ENCODE measurements at regions not wholly inside any gene's neighbourhood (a gene's known extent, or its start where the extent isn't known, plus 50 kb on each side); places are given as distances from the start of the nearest gene placed in this dataset.
"Not testable (repeated sequence)": the region's sequence is repeated elsewhere in the genome, so short reads cannot be mapped to it uniquely, and the experiment has no call there.

DNA sequence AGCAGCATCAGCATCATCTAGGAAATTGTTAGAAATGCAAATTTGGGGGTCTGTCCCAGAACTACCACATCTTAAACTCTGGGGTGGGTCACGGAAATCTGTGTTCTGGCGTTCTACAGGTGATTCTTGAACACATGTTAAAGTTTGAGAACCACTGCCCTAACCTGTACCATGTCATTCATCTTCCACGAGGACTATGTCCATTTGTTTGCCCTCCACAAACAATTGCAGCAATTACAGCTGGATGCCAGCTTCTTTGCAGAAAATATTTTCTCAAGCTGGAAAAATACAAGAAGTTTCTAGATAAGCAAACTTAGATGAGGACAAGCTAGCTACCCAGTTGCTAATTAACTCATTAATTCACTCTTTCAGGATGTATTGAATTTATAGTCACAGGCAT is 54.1 kb downstream of the MAFB start:
- H3K4me3 ChIP-seq (ENCODE audit: low read depth, low read length) = no peak overlapping the region

DNA sequence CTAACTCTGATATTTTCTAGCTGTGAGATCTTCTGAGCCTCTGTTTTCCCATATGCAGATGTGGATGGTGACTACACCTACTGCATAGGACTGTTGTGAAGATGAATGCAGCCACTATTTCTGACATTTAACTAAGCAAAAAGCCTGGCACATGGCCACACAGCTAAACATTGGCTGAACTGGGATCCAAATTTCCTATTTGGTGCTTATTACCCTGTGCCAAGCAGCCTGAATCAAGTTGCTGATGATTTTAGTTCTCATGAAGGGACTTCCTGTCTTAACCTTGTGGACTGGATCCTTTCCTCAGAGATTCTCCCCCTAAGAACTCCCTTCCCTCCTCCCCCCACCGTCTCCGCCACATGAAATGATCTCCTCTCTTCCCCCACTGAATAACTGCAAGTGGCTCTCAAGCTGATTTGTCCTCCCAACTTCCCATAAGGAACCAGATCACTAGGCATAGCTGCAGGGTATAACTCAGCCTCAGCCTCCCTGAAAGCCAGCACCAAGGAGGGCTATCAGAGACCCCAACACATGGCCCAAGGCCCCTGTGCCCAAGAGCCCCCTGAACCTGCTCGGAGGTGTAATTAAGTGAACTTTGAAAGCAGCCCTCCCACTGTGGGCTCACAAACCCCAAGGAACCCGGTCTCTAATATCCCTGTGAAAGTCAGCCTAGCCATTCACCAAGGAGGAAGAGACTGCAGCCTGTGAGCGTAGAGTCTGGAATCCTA is 55.7 kb downstream of the MAFB start:
- no peak overlapping the region for H3K4me3 ChIP-seq (ENCODE audit: low read depth, low read length)

DNA sequence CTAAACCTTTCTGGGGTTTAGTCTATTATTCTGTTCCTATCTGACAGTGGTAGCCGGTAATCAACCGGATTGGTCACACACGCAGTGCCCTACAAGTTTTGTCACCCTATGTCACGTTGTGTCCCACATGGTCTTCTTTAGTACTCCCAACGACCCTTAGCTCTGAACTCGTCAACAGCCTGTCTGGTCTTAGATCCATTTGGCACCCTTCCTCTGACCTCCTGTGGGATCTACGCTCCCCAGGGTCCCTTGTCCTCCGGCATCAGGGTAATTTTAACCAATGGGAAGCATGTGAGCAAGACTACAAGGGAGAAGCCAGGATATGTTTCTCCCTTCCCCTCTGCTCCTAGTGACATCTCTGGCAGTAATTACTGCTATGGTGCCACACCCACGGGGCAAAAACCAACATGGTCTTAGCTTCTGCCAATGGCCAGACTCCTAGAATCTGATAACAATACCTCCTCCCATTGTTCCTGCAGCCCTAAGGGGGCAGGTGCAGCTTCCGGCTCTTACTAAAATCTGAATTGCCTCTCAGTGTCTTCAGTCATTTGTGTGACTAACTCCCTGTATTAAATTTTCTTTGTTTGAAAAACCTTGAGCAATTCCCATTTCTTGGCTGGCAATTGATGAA is 56.6 kb downstream of the MAFB start:
- H3K4me3 ChIP-seq (ENCODE audit: low read depth, low read length) = no peak overlapping the region

DNA sequence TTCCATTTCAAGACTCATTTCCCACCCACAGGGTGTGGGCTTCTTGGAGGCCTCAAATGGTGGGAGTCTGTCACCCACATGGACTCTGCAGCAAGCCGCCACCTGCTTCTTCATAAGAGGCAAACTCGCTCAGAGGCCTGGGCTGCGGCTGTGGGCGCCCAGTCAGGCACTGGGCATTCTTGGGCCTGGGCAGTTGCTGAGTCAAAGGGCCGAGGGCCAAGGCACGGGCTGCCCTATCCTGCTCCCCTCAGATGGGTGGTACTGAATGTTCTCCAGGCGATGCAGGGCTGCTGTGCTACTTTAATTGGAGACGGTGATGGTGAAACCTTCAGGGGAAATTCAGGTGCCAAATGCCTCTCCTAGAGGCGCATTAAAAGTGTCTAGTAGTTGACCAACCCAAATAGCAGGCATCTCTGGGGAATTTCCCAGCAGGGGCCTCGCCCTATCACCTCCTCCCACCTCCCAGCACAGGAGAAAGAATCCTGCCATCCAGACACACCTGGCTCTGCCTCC is 57.9 kb downstream of the MAFB start:
- no peak overlapping the region for H3K4me3 ChIP-seq (ENCODE audit: low read depth, low read length)

DNA sequence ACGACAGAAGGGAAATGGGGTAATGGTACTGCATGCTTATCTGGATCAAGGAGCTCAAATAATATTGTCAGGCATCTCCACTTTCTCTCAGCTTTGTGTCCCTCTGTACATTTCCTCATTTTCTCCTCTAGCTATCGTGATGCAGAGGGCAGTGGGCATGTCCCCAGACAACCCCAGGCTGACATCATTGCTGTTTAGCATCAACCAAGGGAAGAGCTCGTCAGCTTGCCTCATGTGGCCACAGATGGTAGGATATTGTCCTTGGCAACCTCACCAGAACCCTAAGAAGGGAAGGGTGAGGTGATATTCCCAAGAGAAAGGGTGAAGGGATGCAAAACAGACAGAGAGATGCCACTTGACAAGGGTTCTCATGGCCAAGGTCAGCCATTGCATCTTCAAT is 58.3 kb downstream of the MAFB start:
- no peak overlapping the region for H3K4me3 ChIP-seq (ENCODE audit: low read depth, low read length)

DNA sequence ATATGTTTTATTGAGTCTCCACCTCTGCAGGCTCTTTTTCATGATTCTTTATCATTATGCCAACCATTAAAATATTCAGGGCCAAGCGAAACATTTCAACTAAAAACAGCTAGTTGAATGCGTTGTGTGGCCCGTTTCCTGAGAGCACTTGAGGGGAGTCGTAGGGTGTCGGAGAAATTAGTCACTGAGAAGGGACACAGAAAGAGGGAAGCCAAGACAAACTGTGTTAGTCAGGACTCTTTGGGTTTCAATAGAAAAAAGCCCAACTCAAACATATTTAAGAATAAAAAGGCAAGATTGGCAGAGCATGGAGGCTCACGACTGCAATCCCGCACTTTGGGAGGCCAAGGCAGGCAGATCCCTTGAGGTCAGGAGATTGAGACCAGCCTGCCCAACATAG is 58.9 kb downstream of the MAFB start:
- no peak overlapping the region for H3K4me3 ChIP-seq (ENCODE audit: low read depth, low read length)

DNA sequence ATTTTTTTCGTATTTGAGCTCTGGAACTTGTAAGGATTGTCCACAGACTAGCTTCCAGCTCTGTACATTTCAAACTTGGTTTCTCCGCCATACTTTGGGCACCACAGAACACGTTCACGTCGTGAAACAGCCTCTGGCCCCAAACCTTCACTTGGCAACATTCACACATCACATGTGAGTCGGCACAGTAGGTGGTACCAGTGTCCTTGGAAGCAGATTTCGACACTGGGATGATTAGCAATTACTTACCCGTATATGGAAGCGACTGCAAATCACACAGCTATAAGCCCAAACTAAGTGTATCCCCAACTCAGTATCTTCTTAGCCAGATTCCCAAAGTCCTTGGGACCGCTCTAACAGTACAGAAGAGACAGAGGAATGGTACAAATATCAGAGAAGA is 60.2 kb downstream of the MAFB start:
- no peak overlapping the region for H3K4me3 ChIP-seq (ENCODE audit: low read depth, low read length)

DNA sequence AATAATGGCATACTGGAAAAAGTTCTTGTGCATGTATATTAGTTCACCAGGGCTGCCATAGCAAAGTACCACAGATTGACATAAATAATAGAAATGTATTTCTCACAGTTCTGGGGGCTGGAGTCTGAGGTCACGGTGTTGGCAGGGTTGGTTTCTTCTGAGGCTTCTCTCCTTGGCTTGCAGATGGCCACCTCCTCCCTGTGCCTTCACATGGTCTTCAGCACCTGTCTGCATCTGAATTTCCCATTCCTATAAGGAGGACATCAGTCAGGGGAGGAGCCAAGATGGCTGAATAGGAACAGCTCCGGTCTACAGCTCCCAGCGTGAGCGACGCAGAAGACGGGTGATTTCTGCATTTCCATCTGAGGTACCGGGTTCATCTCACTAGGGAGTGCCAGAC is 70.0 kb downstream of the MAFB start:
- H3K4me3 ChIP-seq (ENCODE audit: low read depth, low read length) = not testable (repeated sequence)

DNA sequence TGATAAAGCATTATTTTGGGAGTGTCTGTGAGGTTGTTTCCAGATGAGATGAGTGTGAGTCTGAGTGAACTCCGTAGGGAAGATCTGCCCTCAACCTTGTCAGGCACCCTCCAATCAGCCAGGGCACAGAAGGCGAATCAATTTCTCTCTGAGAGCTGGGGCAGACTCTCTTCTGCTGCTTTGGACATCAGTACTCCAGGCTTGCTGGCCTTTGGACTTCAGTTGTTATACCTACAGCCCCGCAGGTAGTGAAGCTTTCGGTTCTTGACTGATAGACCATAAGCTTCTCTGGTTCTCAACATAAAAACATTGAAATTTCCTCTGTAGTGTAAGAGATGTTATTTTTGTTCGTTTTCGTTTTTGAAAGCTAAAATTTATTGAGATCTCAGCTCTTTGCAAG is 71.4 kb downstream of the MAFB start:
- H3K4me3 ChIP-seq (ENCODE audit: low read depth, low read length) = no peak overlapping the region

DNA sequence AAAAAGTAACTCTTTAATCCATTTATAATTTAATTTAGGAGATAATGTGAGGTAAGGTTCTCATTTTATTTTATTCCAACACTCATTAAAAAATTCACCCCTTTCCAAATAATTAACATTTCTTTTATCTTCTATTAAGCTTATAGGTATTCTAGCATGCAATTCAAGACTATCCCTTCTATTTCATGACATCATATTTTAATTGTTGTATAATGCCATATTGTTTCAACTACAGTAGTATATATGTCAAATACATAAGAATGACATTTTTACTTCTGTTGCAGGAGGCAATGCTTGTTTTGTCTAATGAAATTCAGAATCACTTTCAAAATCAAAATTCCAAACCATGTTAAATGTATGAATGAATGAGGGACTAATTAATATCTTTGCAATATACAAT is 76.2 kb downstream of the MAFB start:
- H3K4me3 ChIP-seq (ENCODE audit: low read depth, low read length) = no peak overlapping the region

DNA sequence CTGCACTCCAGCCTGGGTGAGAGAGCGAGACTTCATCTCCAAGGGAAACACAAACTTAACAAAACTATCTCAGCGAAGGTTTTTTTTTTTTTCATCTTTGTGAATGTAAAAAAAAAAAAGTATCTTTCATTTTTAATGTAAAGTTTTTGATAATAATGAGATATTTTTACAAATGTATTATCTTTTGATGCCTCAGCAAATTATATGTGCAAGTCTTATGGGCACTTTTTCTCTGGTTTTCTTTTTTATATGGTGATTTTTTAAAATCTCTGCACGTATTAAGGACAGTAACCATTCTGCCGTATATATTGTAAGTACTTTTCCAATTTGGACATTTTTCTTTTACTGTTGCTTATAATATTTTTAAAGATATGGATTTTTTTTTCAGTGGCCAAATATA is 76.8 kb downstream of the MAFB start:
- no peak overlapping the region for H3K4me3 ChIP-seq (ENCODE audit: low read depth, low read length)

DNA sequence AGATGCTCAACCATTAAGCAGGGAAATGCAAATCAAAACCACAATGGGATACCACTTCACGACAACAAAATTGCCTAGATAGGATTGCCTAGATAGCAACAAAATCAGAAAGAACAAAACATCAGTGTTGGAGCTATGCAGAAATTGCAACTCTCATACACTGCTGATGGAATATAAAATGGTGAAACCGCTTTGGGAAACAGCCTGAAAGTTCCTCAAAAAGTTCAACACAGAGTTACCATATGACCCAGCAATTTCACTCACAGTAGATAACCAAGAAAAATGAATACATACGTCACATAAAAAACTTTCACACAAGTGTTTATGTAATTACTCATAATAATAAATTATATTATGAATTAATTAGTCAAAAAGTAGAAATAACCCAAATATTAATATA is 78.3 kb downstream of the MAFB start:
- no peak overlapping the region for H3K4me3 ChIP-seq (ENCODE audit: low read depth, low read length)

DNA sequence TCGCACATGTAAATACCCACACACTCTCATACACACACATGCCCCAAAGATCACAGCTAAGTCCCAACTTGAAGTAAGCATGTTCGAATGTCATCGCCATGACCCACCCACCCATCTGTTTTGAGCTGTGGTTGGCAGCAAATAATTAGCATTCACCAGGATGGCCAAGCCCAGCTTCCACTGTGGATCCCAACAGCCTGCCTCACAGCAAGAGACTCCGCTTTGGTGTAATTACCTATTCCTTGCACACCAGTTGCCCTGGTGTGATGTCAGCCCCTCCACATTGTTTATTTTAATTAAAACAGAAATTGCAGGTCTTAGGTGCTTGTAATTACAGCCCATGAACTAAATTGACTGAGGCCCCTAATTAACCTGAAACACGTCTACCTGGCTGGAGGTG is 81.1 kb downstream of the MAFB start:
- H3K4me3 ChIP-seq (ENCODE audit: low read depth, low read length) = no peak overlapping the region

DNA sequence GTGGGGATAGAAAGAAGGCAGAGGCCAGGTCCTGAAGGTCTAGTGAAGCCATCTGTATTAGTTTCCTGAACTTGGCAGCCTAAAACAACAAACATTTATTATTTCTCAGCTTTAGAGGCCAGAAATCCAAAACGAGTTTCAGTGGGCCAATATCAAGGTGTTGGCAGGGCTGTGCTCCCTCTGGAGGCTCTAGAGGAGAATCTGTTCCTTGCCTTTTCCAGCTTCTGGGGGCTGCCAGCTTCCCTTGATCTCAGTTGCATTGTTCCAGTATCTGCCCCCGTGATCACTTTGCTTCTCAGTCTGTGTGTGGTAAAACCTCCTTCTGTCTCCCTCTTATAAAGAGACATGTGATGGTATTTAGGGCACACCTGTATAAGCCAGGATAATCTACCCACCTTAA is 82.4 kb downstream of the MAFB start:
- H3K4me3 ChIP-seq (ENCODE audit: low read depth, low read length) = no peak overlapping the region

DNA sequence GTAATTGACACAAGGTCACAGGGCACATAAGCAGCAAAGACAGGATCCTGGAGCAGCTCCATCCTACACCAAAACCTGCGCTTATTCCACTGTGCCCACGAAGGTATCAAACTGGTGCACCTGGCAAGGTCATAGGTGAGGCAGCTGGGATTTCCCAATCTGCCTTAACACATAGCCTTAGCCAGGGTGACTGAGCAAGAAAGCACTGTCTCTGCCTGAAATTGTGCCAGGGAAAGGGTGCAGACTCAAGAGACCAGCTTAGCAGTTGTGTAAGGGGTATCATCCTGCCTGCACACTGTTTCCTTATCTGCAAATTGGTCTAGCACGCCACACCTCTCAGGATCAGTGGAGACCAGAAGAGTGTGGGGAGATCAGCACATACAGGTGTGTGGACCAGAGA is 82.8 kb downstream of the MAFB start:
- no peak overlapping the region for H3K4me3 ChIP-seq (ENCODE audit: low read depth, low read length)

DNA sequence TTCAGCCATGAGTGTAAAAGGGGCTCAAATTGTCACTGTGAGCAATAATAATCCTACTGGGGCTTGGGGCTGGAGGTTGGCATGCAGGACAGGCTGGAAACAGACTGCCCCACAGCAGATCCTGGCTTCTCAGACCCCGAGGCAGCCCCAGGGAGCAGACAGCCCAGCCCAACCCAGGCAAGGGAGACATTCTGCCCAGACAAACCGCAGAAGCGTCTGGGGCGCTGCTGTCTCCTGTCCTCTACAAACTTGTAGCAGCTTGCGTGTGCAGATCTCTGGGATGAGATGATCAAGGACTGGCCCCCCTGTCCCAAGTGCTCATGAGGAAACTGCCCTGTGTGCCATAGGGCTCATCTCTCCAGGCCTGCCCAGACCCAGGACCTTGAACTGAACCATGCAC is 84.6 kb downstream of the MAFB start:
- H3K4me3 ChIP-seq (ENCODE audit: low read depth, low read length) = no peak overlapping the region

DNA sequence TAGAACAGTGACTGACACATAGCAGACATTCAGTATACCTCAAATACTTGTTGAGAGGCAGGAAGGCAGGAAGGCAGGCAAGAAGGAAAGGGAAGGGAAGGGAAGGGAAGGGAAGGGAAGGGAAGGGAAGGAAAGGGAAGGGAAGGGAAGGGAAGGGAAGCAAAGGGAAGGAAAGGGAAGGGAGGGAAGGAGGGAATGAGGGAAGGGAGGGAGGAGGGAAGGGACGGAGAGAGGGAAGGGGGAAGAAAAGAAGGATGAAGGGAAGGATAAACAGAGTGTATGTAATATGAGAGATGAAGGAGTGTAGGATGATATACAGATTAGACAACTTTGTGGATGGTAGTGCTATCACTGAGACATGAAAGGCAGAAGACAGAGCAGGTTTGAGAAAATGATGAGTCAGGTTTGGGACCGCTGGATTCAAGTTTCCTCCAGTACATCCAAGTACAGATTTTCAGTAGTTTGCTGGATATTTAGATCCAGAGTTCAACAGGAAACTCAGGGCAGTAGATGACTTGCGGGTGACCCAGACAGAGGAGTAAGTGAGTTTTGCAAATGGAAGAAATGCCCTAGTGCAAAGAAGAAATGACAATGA is 85.9 kb downstream of the MAFB start:
- H3K4me3 ChIP-seq (ENCODE audit: low read depth, low read length) = no peak overlapping the region

DNA sequence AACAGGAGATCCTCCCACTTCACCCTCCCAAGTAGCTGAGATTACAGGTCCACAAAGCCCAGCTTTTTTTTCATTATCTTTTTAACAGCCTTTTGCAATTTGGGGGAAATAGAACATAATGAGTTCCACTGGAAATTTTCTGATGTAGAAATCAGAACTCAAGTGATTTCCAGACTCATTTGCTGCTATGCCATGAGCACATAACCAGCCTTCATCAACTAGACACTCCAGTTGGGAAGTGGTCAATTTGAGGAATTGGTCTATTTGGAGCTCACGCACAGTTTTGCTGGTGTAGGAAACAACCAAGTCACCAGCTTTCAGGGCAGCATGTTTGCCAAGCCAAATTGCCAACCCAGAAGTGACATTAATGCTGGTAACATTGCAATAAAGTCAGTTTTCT is 86.7 kb downstream of the MAFB start:
- no peak overlapping the region for H3K4me3 ChIP-seq (ENCODE audit: low read depth, low read length)

DNA sequence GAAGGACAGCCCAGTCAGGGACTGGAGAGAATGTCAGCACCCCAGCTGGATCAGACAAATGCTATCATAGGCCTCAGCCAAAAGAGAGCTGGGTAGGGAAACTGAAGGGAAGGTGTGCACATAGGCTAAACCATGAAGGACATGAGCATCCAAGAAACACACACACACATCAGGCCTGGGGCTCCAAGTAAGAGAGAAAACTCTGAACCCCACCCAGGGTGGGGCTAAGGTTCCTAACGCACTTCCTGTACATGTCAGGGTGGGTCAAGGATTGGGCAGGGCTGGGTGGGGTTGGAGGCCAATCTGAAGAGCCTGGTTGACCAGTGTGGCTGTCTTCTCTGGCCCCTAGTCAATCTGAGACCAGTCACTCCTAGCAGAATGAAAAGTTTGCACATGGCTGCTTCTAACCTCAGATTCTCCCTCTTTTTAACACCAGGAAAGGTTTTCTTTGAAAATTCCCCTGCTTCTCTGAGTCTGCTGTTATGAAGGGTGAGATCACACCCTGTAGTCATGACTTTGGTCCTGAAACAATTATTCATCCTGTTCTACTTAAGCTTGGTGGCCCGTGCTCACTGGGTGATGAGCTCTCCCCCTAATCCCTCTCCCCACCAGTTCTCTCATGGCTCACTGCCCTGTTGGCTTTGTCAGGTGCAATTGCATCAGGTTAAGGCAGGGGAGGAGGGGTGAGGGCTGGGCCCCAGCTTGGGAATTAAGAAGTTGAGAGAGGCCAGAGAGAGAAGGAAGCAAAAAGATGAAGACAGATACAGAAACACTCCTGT is 88.4 kb downstream of the MAFB start:
- no peak overlapping the region for H3K4me3 ChIP-seq (ENCODE audit: low read depth, low read length)

DNA sequence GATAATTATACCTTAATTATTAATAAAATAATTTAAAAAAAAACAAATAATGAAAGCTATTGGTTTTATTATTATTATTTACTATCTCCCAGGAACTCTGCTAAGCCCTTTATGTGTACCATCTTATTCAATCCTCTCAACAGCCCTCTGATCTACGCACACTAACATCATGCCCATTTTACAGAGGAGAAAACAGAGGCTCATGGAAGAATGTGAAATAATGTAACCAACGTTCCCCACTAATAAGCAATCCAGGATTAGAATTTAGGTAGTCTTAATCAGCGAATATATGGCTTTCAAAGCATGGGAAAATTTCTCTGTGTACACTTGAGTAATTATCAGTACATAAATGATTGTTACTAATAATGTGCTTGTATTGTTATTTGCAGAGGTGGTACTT is 89.0 kb downstream of the MAFB start:
- H3K4me3 ChIP-seq (ENCODE audit: low read depth, low read length) = no peak overlapping the region

DNA sequence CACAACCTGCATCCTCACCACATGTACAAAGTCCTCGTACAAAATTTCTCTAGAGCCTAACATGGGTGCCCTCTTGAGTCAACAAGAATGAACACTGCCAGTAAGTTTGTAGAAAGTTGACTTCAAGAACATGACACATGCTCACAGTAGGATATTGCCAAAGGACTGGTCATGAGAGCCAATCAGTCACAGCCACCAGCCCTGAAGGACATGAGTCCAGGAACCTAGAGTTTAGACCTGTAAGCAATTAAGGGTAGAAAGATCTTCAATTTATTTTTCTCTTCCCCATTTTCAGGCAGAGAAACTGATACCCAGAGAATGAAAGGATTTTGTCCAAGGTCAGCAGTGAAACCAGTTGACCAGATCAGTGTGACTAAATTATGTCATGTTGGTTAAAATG is 96.1 kb downstream of the MAFB start:
- no peak overlapping the region for H3K4me3 ChIP-seq (ENCODE audit: low read depth, low read length)

DNA sequence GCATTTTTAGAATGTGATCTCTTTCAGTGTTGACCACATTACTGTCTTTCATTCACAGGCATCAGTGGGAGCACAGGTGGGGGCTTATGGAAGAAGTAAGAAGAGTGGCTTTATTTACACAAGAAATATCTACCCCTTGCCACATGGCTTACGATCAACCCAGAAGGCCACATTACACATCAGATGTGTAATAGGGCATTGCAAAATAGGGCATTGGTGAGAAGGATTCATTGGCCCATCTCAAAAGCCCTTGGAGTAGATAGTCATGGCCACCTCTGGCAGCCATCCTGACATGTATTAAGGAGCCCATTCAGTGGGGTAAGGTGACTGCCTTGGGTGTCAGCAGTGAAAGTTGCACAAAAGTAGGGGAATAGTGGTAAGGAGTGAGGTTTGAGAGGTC is 97.5 kb downstream of the MAFB start:
- H3K4me3 ChIP-seq (ENCODE audit: low read depth, low read length) = no peak overlapping the region

All from iPS-11a (cell line).